ENCODE measurements at regions not wholly inside any gene's neighbourhood (a gene's known extent, or its start where the extent isn't known, plus 50 kb on each side); places are given as distances from the start of the nearest gene placed in this dataset.
"Not testable (repeated sequence)": the region's sequence is repeated elsewhere in the genome, so short reads cannot be mapped to it uniquely, and the experiment has no call there.

DNA sequence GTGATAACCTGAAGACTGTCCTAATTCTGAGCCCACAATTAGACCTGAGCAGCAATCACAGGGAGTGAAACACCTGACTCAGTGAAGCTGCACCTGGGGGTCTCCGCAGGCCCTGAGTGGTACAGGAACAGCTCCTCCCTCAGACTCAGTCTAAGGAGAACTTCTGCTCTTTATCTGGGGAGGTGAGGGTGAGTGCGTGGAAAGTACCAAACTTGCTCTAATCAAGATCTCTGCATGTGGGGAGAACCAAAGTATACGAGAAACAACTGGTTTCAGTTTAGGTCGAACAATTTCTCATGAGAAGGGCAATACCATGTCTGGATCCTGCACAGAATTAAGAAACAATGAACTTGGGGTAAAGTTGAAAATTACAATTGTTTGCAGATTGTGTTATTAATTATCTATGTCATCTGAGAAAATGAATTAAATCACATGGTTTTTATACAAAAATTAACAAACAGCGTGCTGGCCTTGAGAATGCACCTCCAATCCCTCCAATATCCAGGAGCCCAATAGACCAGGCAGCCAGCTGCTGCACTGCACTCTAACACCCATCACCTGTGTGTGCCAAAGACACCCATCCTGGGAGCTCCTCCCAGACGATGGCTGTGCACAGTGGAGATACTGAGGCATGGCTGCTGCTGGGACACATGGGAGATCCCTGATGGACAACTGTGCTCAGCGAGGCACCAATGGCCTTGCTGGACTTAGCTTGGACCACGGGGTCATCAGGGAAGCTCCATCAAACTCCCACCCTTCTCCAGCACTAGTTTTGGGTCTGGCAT, 828.8 kb downstream of the TMEM121 start:
- not testable (repeated sequence) for DNase-seq (ENCODE audit: low read depth)

DNA sequence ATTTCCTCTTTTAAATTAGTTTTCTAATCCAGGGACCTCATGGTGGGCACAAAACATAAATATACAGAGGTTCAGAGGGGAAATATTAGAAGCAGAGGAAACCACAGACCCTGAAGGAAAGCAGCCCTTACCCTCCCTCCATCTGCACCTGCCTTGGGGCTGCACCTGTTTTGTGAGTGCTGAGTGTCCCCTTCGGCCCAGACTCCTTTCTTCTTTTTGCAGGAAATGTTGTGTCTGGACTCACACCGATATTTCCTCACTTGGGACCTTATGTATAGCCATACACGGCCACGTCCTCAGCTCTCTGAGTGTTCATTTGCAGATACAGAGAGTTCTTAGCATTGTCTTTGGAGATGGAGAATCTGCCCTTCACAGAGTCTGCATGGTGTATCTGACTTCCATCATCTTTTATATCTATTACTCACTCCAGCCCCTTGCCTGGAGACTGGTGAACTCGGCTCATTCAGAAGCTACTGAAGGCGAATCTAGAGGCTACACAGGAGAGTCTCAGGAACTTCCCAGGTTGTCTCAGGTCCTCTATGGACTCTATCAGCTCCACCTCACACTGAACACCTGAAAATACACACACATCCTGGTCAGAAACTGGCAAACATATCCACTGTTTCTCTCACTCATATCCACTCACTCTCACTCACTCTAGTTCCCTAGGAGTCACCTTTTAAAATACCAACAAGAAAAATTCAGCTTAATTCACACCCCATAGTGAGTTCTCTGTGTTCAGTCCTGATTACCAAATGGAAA, 829.7 kb downstream of the TMEM121 start:
- DNase-seq (ENCODE audit: low read depth): not testable (repeated sequence)

DNA sequence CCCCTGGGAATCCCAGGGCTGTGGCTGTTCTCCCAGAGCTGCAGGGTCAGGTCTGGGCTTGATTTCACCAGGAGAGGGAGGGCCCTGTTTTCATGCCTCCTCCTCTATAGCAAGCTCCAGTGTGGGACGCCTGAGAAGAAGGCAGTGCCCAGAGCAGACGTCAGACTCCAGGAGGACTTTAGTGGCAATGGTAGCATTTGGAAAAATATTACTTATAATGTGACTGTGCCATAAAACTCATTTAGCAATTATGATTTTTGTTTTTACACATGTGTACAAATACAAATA, 830.2 kb downstream of the TMEM121 start:
- not testable (repeated sequence) for DNase-seq (ENCODE audit: low read depth)

DNA sequence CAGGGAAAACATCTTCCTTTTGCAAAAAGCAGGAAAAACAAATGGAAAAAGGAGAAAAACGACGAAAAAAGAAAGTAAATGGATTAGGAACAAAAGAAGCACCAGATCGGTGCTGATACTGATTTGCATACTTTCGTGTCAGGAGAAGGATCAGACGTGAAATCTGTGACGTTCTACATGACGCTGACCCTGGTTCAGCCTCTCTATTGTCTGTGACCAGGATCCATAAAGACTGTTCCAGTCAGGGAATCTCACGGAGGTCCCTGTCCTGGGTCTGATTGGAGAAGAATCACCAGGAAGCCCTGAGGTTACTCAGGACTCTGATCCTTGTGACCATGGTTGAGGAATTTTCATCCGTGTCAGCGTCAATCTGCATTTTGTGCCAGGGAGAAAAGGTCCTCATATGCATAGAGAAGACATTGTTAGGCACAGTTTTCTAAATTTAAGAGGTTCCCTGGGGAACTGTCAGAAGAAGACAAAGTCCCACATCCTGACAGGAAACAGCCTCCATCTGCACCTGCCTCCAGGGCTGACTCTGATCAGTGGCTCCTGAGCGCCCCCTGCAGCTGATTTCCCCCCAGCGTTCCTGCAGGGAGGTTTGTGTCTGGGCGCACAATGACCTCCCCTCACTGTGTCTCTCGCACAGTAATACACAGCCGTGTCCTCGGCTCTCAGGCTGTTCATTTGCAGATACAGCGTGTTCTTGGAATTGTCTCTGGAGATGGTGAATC, 832.9 kb downstream of the TMEM121 start:
- DNase-seq (ENCODE audit: low read depth): not testable (repeated sequence)

DNA sequence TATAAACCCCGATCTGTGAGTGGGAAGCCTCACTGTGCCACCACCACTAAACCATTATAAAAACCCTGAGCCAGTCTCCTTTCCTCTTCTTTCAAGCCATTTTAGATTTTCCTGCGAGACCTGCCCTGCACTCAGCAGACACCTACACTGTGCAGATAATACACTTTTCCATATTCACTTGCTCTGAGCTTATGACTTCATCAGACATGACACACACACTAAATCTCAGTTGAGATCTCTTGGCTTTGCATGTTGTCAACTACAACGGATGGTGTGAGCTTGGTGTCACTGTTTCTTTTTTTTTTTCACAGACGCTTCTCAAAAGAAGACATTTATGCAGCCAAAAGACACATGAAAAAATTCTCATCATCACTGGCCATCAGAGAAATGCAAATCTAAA, 839.0 kb downstream of the TMEM121 start:
- not testable (repeated sequence) for DNase-seq (ENCODE audit: low read depth)

DNA sequence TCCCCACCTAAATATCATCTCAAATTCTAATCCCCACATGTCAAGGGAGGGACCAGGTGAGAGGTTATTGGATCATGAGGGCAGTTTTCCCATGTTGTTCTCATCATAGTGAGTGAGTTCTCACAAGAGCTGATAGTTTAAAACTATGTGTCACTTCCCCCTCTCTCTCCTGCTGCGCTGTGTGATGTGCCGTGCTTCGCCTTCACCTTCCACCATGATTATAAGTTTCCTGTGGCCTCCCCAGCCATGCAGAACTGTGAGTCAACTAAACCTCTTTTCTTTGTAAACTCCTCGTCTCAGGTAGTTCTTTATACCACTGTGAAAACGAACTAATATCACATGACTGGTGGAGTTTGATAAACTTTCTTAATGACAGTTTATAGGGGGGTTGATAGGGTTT, 839.5 kb downstream of the TMEM121 start:
- DNase-seq (ENCODE audit: low read depth): not testable (repeated sequence)

DNA sequence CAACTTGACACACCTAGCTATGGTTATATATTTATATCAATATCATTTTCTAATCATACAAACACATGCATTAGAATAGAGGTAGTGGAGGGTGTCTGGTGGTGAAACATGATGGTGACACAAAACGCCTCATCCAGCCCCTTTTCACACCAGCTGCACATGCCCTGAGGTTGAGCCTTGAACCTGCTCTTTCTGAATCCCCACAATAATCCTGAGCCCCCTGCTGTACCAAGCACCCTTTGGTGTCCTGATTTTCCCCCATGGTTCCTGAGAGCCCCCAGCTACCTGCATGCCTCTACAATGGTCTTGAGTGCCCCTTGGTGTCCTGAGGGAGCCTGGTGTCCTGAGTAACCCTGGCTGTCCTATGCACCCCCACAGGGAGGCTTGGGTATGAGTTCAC, 840.6 kb downstream of the TMEM121 start:
- DNase-seq (ENCODE audit: low read depth): not testable (repeated sequence)

DNA sequence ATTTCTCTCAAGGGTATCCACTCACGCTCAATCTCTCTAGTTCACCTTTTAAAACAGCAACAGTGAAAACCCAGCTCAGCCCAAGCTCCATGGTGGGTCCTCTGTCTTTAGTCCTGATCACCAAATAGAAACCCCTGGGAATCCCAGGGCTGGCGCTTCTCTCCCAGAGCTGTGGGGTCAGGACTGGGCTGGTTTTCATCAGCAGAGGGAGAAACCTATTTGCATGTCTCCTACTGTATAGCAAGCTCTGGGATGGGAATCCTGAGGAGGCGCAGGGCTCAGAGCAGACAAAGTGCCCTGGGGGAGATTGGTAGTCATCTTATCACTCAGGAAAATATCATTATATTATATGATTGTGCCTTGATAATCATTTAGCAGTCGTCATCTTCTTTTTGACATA, 843.1 kb downstream of the TMEM121 start:
- DNase-seq (ENCODE audit: low read depth): not testable (repeated sequence)

DNA sequence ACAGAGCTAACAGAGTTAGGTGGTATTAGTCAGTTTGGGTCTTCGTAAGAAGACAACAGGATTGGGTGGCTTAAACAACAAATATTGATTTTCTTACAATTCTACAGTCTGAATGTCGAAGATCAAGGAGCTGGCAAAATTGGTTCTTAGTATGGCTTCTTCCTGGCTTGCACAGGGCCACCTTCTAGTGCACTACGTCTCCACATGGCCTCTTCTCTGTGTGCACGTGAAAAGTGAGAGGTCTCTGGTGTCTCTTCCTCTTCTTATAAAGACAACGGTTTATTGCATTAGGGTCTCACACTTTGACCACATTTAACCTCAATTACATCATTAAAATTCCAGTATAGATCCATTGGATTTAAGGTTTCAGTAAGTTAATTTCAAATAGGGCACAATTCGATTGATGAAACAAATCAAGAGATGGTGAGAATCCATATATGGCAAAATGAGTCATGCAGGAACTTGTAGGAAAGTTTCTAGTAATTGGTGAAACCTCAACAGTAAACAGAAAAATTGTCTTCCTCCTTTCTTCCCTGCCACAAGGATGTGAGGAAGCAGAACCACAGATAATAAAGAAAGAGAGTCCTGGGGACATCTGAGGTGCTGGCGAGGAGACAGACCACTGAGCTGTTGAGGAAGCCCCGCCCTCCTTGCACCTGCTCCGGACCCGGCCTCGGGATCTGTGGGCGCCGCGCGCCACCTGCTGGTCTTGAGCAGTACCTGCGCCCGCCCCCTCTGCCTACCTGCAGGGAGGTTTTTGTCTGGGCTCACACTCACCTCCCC, 846.7 kb downstream of the TMEM121 start:
- peak; percentile 74 for DNase-seq (ENCODE audit: low read depth)

DNA sequence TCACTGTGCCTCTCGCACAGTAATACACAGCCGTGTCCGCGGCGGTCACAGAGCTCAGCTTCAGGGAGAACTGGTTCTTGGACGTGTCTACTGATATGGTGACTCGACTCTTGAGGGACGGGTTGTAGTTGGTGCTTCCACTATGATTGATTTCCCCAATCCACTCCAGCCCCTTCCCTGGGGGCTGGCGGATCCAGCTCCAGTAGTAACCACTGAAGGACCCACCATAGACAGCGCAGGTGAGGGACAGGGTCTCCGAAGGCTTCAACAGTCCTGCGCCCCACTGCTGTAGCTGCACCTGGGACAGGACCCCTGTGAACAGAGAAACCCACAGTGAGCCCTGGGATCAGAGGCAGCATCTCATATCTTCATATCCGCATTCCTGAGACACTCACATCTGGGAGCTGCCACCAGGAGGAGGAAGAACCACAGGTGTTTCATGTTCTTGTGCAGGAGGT, 847.3 kb downstream of the TMEM121 start:
- DNase-seq (ENCODE audit: low read depth): not testable (repeated sequence)

DNA sequence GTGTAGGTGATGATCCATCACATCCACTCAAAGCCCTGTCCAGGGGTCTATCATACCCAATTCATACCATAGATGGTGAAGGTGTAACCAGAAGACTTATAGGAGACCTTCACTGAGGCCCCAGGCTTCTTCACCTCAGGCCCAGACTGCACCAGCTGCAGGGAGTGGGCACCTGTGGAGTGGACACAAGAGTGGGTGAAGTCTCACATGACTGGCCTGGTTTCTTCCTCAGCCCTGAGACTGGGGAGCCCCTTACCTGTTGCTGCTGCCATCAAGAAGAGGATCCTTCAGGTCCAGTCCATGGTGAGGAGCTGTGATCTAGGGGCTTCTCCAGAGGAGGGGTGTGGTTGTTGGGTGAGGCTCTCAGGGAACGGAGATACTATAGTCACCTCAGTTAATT, 851.0 kb downstream of the TMEM121 start:
- DNase-seq (ENCODE audit: low read depth): no peak

DNA sequence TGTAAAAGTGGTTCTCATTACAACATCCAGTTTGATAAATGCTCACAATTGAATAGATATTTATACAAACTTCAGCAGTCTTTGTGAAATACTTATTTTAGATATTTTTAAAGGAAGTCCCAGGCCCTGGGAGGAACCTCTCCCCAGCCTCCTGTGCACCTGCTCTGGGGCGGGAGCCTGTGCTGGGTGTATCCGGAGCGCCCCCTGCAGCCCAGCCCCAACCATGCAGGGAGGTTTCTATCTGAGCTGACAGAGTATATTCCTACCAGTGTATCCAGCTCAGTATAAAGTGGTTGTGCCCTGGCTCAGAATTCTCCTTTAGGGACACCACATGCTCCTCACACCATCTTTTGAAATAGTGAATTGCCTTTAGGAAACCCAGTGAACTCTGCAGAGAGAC, 851.8 kb downstream of the TMEM121 start:
- DNase-seq (ENCODE audit: low read depth): no peak

DNA sequence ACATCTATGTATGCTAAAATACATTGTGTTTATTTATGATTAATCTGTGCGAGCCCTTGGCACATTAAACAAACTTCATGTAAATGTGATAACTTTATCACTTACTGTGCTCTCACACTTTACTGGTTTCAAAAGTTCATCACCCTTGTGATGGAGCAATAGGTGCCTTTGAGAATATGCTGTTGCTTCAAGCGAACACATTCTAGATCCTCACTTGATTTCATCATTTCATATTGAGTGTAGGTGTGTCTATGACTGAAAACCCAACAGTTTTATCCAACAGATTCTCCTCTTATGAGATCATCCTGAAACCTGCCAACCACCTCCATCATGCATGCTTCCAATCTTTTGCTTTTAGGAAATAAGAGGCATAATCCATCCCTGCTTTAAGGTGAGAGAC, 854.4 kb downstream of the TMEM121 start:
- DNase-seq (ENCODE audit: low read depth): no peak

DNA sequence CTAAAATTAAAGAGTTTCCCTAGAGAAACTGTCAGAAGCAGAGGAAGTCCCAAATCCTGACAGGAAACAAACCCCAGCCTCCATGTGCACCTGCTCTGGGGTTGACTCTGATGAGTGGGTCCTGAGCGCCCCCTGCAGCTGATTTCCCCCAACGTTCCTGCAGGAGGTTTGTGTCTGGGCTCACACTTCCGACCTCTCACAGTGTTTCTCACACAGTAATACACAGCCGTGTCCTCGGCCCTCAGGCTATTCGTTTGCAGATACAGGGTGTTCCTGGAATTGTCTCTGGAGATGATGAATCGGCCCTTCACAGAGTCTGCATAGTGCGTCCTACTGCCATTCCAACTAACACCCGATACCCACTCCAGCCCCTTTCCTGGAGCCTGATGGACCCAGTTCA, 862.8 kb downstream of the TMEM121 start:
- DNase-seq (ENCODE audit: low read depth): not testable (repeated sequence)

DNA sequence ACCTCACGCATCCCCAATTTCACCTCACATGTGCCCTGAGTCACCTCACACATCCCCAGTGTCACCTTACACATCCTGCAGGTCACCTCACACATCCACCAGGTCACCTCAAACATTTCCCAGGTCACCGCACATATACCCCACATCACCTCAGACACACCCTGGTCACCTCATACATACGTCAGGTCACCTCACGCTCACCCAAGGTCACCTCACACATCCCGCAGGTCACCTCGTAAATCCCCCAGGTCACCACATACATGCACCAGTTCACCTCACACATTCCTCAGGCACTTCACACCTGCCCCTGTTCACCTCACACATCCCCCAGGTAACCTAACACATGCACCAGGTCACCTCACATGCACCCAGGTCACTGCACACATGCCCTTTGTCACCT, 864.0 kb downstream of the TMEM121 start:
- no peak for DNase-seq (ENCODE audit: low read depth)

DNA sequence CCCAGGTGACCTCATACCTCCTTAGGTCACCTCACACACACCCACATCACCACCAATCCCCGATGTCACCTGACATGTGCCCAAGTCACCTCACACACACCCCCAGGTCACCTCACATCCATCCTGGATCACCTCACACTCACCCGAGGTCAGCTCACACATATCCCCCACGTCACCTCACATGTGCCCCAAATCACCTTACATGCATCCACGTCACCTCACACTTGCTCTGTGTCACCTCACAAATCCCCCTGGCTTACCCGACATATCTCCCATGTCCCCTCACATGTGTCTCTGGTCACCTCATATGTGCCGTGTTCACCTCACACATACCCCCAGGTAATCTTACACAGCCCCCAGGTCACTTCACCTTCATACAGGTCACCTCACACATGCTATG, 864.6 kb downstream of the TMEM121 start:
- no peak for DNase-seq (ENCODE audit: low read depth)

DNA sequence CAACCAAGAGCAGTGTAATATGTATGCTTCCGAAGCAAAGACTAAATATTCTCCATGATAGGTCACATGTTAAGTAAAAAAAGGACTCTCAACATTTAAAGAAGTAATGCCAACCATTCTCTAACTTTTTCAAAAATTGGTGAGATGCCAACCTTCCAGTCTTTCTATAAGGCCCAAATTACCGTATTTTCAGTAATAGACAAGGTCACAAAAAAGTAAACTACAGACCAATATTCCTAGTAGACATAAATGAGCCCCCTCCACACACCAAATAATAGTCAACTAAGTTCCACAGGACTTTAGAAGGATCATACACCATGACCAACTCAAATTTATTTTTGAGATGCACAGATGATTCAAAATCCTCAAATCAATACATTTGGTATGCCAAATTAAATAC, 867.4 kb downstream of the TMEM121 start:
- DNase-seq (ENCODE audit: low read depth): no peak

DNA sequence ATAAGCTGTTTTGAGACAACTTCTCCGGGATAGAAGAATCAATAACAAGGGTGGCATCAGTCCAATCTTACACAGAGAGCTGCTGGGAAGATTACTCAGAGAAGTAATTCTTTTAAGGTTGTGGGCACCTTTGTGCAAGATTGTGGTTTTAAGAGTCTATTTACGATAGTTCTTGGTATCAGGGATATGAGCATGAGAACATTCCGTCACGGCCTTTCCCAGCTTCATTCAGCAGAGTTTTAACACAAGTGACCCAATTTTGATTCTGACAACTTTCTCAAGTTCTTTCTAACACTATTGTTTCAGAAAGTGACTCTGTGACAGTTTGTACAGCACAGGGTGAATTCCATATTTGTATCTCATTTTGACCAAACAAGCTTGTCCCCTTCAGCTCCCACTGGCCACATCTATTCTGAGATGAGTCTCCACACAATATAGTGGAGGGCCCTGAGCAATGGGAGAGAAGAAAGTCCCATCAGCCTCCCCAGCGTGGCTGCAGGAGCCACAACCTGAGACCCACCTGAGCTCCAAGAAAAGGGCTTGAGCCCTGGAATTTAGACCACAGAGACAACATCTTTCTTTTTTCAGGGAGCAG, 869.2 kb downstream of the TMEM121 start:
- no peak for DNase-seq (ENCODE audit: low read depth)

DNA sequence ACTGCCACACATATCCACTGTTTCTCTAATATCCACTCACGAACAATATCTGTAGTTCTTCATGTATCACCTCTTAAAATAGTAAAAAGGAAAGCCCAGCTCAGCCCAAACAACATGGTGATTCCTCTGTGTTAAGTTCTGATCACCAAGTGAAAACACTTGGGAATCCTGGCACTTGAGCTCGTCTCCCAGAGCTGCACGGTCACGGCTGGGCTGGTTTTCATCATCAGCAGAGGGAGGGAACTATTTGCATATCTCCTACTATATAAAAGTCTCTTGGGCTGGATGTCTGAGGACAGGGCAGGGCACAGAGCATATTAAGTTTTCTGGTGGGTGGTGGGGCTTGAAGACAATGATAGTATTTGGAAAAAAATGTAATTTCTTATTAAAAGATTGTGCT, 870.6 kb downstream of the TMEM121 start:
- no peak for DNase-seq (ENCODE audit: low read depth)

DNA sequence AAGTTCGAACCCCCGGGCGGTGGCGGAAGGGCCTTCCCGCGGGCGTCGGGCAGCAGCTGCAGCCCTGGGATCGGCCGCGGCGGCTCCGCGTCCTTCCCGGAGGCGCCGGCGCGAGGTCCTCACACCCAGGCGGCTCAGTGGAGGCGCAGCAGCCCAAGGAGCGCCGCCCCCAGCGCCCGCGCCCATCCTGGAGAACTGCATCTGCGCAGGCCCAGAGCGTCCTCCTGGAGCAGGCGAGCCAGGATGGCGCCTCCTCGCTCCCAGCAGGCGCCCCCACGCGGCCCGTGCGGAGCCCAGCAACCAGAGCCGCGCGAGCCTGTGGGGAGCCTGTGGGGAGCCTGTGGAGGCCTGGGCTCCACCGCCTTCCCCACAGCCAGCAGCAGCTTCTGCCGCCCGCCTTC, 872.5 kb downstream of the TMEM121 start:
- DNase-seq (ENCODE audit: low read depth): not testable (repeated sequence)

DNA sequence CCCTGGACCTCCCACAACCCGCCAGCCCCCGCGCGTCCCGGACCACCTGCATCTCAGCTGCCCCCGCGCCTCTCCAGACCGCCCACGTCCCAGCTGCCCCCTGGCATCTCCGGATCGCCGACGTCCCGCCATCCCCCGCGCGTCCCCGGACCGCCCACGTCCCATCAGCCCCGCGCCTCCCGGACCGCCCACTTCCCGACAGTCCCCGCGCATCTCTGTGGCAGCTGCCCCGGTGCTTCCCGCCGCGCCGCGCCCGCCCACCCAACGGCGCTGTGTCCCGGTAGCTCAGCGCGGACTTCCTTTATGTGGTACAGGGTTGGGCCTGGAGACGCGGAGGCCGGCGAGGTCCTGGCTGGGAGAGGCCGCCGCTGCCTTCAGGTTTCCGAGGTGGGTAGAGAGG, 874.9 kb downstream of the TMEM121 start:
- not testable (repeated sequence) for DNase-seq (ENCODE audit: low read depth)

DNA sequence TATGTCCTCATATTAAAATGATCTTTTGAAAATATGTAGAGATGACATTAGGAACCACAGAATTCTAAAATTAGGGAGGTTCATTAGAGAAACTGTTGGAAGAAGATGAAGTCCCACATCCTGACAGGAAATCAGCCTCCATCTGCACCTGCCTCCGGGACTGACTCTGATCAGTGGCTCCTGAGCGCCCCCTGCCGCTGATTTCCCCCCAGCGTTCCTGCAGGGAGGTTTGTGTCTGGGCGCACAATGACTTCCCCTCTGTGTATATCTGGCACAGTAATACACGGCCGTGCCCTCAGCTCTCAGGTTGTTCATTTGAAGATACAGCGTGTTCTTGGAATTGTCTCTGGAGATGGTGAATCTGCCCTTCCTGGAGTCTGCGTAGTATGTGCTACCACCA, 883.8 kb downstream of the TMEM121 start:
- peak; percentile 9 for DNase-seq (ENCODE audit: low read depth)
